ENCODE measurements at regions not wholly inside any gene's neighbourhood (a gene's known extent, or its start where the extent isn't known, plus 50 kb on each side); places are given as distances from the start of the nearest gene placed in this dataset.
"Not testable (repeated sequence)": the region's sequence is repeated elsewhere in the genome, so short reads cannot be mapped to it uniquely, and the experiment has no call there.

DNA sequence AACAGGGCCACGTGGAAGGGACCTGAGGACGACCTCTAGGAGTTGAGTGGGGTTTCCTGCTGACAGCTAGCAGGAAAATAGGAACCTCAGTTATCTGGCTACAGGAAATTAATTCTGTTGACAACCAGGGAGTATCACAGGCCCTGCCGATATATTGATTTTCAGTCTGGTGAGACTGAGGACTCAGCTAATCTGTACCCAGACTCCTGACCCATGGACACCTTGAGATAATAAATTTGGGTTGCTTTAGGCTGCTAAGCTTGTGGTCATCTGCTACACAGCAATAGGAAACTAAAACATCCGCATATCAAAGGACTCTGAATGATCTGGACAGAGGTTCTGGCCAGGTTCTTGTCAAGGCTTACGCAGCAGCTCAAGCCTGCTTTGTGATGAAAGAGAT lies 80.8 kb upstream of the CNEP1R1 start:
- no peak for DNase-seq

DNA sequence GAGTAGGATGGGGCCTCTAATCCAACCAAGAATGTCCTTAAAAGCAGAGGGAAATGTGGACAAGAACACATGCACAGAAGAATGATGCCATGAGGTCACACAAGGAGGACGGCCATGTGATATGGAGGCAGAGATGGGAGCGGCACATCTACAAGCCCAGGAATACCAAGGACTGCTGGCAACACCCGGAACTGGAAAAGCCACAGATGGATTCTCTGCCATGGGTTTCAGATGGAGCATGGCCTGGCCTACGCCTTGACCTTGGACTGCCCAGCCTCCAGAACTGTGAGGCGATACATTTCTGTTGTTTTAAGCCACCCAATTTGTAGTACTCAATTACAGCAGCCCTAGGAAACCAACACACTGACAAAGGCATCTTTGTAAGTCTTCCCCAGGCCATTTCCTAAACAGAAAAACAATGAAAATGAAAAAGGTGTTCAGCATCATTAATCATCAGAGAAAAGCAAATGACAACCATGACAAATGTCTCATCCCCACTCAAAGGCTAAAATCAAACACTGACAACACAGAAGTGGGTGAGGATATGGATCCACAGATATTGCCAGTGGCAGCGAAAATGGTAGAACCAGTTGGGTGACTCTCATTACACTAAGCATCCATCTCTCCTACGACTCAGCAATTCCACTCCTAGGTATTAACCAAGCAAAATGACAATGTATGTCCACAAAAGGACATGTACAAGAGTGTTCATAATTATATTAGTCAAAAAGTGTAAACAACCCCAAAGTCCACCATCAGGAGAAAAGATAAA lies 76.9 kb upstream of the CNEP1R1 start:
- no peak for DNase-seq

DNA sequence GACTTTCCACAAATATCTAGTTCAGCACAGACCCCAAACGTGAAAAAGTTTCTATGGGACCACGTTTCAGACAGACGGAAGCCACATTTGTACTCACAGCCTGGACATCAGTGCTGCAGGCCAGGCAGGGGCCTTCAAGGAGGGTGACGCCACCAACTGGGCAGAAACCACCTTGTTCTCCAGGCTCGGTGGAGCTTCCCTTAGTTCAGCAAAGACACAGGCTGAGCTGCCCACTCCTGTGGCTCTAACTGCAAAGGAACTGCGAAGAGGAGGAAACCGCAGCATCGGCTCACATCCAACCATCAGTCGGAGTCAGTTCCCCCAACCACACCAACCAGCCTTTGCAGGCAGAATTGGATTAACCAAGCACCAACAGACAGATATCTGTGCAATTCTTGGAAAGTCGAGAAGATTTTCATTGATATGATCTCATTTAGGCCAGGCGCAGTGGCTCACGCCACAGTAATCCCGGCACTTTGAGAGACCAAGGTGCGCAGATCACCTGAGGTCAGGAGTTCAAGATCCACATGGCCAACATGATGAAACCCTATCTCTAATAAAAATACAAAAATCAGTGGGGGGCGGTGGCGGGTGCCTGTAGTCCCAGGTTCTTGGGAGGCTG lies 73.3 kb upstream of the CNEP1R1 start:
- no peak for DNase-seq

DNA sequence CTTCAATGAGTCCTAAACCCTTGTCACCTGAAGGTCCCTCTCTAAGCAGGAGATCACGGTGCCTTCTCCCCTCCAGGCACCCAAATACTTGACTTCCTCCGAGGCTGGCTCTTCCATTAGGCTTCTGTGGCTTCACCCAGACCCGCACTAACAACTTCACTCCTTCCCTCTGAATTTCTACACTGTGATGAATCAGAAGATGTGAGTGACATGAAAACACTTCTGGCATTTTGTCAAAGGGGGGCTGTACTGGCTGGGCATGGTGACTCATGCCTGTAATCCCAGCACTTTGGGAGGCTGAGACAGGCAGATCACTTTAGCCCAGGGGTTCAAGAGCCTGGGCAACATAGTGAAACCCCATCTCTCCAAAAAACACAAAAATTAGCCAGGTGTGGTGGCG lies 72.6 kb upstream of the CNEP1R1 start:
- DNase-seq, result no peak

DNA sequence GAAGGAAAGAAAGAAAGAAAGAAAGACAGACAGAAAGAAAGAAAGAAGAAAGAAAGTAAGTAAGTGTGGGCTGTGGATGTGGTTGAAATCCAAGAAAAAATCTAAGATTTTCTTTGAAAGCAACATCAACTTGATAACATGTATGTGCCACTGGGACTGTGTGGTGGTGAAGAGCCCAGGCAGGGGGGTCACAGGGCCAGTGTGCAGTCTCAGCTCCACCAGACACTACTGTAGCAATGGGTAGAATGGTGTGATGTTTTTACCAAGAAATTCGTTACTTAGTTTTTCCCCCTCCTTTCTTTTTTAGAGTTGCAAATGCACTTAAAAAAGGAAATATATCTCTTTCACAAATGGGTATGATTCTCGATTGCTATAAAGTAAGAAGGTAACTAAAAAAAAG lies 71.9 kb upstream of the CNEP1R1 start:
- no peak for DNase-seq

DNA sequence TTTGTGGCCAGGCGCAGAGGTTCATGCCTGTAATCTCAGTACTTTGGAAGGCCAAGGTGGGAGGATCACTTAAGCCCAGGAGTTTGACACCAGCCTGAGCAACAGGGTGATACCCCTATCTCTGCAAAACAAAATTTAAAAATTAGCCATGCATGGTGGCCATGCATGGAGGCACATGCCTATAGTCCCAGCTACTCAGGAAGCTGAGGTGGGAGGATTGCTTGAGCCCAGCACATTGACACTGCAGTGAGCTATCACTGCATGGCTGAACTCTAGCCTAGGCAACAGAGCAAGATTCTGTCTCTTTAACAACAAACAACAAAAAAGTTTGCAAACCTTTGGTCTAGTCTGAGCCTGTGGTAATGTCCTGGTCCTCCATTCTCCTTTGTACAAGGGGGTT lies 69.2 kb upstream of the CNEP1R1 start:
- no peak for DNase-seq

DNA sequence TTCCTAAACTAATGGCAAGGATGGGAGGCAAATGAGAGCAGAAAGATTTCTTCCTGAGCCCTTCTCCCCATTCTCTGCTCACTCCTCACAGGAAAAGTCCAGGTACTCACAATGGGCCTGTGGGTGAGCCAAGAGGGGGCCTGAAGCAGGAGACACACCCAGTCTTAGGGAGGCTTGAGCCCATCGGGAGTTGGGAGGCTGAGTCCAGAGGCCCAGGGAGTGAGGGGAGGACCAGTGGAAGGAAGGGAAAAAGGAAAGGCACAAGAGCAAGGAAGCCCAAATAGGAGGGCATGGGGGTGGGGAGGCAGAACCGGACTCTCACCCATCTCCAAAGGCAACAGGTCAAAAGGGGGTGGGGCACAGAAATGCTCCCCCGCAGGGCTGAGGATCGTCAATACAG lies 68.1 kb upstream of the CNEP1R1 start:
- DNase-seq, result no peak

DNA sequence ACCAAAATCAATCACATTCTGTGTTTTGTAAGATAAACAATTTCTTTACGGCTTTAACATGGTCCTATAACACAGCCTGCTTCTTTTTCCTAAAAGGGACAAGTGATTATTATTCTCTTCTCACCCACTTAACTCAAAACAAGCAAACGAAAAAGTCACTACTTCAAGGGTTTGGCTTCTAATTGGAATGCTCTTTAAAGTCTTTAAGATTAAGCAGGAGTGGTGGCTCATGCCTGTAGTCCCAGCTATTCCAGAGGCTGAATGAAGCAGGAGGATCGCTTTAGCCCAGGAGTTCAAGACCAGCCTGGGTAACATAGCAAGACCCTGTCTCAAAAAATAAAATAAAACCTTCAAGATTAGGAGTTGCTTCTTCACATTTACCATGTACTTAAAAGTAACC lies 66.6 kb upstream of the CNEP1R1 start:
- no peak for DNase-seq

DNA sequence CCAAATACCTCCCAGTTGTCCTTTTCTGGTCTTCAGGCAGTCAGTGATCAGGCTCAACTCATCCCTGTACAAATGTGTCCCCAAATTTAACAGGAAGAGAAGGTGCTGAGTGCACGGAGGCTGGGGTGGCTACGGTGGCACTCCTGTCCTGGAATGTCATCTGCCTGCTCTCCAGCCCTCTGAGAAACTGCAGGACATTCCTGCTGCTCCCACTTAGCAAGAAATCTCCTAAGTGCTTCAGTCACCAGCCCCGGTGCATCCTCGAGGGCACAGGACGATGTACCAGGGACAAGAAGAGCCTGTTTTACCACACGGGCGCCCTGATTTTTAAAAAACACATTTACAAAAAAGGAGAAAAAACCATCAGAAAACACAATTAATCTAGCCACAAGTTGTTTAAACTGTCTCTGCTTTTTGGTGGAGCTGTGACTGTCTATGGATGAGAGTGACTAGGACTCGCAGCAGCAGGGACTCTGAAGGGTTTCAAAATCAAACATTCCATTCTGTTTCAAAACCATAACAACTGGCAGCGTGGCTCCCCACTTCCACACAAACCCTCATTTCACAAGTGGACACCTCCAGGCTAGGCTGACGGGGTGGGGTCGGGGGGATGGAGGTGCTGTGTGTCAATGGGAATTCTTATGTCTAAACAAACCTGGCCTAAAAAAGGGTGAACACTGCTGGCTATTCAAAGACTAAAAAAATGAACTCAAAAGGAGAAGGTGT lies 65.3 kb upstream of the CNEP1R1 start:
- no peak for DNase-seq

DNA sequence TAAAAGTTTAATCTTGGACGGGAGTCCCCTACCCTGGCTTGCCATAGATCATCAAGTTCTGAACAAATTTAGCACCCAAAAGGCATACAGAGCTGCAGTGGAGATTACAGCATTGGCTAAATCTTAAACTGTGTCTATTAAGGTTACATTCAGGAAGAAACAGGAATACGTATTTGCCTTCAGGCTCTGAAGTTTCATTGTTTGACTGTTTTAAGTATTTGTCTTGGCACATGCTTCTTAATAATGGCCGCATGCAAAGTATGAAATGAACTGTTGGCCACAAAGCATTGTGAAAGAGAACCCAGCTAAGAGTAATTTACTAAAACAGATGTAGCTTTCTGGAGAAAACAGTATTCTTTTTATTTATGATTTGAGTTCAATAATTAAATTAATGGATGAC lies 63.9 kb upstream of the CNEP1R1 start:
- DNase-seq, result no peak

DNA sequence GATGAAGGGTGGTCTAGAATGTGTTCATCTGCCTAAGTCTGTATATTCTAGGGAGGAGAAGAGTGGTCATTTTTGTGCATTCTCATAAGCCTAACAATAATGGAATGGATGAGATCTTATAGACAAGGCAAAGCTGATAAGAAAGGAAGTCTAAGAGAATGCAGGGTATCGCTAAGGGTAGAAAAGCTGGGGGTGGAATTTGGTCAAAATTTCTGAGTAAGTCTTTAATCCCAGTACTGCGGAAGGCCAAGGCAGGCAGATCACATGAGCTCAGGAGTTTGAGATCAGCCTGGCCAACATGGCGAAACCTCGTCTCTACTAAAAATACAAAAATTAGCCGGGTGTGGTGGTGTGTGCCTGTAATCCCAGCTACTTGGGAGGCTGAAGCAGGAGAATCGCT lies 62.5 kb upstream of the CNEP1R1 start:
- not testable (repeated sequence) for DNase-seq

DNA sequence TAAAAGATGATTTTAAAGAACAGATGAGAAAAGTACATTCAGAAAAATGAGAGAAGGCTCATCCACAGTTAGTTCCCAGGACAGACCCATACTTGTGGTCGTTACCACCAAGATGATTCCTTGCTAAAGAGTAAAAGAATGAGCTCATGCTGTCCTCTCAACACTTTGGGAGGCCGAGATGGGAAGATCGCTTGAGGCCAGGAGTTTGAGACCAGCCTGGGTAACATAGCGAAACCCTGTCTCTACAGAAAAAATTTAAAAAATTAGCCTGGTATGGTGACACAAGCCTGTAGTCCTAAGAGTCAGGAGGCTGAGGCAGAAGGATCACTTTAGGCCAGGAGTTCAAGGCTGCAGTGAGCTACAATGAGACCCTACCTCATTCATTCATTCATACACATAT lies 60.7 kb upstream of the CNEP1R1 start:
- DNase-seq, result no peak

DNA sequence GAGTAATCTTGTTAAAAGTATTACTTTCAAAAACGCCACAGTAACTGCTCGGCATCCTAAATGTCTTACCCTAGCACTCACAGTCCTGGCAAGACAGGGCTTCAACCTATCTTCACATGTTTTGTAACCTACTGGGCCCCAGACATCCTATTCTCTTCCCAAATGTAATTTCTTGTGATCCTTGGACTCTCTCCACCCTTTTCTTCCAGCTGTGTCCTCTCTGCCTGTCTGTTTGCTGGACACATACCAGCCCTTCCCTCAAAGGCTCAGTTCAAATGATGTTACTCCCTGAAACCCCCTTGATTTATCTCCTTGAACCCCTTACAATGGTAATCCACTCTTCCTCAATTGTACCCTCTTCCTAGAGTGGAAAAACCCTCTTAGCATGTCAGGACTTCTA lies 60.1 kb upstream of the CNEP1R1 start:
- no peak for DNase-seq

DNA sequence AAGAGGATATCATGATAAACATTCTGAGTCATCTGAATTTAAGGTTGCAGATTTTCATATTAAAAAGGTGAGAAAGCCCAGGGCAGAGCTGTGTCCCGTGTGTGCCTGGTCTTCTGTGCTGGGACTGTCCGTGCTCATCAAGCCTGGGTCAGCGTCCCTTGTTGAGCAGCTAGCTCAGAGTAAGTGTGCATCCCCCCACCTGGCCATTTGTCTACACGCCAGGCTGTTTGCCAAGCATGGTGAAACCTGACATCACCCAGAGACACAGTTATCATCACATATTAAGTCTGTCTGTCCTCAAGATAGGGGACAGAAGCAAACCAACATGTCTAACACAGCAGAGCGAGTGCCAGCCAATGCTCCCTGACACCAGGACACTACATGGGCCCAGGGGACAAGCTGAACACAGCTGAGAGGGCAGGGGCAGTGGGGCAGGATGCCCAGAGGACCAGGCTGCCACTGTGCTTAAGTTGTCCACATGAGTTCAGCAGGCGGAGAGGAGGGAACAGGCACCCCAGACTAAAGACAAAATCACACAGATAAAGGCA lies 57.9 kb upstream of the CNEP1R1 start:
- no peak for DNase-seq

DNA sequence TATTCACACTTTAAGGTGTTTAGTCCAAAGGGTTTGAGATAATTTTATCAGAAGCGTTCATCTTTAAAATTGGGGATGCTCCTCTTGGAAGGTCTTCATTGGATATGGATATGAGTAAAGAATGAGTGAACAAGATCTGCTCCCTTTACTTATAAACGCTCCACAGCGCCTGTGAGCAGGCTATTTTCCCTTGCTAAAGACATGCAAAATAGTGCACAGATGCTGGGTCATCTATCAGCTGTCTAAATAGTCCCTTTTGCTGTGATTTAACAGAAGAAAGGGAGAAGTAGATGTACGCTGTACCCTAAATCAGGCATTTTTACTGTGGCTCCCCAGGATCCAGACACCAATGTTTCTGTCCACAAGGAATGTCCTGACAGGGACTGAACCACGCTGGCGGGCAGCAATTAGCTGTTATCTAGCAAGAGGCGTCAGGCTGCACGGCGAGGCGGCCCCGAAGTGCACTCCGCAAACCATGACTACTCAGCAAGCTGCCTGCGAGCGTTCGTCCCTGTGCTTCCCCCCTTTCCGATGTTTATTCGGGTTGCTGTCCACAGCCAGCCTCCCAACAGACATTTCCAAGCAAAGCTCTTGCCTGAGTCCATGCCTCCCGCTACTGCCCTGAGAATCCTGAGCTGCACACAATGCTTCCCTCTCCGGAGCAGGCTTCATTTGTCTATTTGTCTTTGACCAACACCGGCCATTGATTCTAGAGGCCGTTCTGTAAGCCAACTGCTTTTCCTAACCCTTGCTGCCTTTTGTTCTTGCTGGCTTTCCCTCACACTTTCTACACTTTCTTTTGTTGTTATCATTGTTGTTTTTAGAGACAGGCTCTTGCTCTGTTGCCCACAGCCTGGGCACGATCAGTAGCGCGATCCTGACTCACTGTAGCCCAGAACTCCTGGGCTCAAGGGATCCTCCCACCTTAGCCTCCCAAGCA lies 55.7 kb upstream of the CNEP1R1 start:
- no peak for DNase-seq

DNA sequence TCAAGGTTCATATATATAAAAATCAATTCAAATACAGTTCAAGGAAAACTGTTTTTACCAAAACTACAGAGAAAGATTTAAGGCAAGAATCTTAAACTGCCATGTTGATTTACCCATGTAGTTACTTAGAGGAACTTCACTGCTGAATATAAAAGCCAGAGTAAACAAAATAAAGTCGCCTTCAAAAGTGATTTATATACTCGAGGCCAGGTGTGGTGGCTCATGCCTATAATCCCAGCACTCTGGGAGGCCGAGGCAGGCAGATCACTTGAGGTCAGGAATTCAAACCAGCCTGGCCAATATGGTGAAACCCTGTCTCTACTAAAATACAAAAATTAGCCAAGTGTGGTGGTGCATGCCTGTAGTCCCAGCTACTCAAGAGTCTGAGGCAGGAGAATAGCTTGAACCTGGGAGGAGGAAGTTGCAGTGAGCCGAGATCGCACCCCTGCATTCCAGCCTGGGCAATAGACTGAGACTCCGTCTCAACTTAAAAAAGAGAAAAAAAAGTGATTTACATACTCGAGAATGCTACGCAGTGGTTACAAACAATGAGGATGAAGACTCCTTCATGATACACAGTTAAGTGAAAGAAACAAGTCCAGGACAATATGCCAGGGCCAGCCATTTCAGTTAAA lies 54.1 kb upstream of the CNEP1R1 start:
- DNase-seq, result no peak

DNA sequence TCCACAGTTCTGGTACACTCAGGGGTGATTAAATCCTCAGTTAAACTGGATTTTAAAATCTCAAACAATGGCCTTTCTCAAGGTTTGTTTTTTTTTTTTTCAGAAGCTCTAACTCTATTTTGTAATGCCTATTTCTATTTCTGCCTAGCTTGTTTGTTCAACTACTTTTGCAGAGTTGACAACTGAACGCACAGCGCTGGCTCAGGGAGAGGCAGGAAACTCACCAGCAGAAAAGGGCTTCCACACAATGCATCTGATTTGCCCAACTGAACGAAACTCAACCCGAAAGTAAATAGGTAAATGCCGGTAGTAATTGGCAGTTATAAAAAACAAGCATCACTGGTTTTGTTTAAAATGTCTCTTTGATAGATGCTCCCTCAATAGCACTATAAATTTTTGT lies 52.7 kb upstream of the CNEP1R1 start:
- no peak for DNase-seq

DNA sequence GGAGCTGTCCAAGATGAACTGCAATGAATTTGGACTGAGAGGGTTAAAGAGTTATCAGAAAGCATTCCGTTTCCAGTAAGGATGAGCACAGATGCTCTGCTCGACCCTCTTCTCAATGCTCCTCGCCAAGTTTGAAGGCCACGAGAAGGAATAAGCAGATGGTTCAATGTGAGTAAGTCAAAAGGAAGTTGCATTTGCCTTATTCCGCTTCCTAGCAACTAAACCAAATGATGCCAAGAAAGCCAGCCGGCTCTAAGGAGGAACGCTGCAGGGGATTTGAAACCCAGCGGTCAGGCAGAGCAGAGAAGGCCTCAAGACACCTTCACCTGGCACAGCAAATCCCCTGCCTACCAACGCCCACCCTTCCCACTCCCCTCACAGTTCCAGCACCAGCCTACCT lies 52.1 kb upstream of the CNEP1R1 start:
- no peak for DNase-seq
